ENCODE measurements at regions not wholly inside any gene's neighbourhood (a gene's known extent, or its start where the extent isn't known, plus 50 kb on each side); places are given as distances from the start of the nearest gene placed in this dataset.
"Not testable (repeated sequence)": the region's sequence is repeated elsewhere in the genome, so short reads cannot be mapped to it uniquely, and the experiment has no call there.

DNA sequence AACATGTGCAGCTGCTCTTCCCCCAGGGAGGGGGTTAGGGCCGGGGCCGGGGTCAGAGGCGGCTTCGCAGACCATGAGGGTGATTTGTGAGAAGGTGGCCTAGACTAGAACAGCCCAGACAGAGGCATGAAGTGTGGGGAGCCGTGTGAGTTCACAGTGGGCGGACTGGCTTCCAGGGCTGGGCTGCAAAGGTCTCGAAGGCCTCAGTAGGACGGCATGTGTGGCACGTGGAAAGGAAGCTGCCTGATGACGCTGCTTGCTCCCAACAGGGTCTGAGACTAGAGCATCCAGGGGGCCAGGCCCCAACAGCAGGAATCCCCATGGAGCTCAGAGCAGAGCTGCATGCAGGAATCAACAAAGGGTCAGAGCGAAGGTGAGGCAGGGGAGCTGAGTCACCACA is 111.5 kb upstream of the ZNF469 start:
- DNase-seq = not testable (repeated sequence)

DNA sequence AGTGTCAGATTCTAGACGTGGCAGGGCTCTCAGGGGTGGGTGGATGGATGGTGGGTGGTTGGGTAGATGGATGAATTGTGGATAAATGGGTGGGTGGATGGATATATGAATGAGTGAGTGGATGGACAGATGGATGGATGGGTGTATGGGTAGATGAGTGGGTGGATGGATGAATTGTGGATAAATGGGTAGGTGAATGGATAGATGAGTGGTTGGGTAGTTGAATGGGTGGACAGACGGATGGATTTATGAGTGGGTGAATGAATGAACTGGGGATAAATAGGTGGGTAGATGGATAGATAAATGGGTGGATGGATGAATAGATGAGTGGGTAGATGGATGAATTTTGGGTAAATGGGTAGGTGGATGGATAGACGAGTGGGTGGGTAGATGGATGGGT is 111.0 kb upstream of the ZNF469 start:
- DNase-seq = not testable (repeated sequence)

DNA sequence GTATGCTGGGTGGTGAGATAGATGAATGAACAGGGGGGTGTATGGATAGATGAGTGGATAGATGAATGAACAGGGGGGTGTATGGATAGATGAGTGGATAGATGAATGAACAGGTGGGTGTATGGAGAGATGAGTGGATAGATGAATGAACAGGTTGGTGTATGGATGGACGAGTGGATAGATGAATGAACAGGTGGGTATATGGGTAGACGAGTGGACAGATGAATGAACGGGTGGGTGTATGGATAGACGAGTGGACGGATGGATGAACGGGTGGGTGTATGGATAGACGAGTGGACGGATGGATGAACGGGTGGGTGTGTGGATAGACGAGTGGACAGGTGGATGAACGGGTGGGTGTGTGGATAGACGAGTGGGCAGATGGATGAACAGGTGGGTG is 110.3 kb upstream of the ZNF469 start:
- not testable (repeated sequence) for DNase-seq

DNA sequence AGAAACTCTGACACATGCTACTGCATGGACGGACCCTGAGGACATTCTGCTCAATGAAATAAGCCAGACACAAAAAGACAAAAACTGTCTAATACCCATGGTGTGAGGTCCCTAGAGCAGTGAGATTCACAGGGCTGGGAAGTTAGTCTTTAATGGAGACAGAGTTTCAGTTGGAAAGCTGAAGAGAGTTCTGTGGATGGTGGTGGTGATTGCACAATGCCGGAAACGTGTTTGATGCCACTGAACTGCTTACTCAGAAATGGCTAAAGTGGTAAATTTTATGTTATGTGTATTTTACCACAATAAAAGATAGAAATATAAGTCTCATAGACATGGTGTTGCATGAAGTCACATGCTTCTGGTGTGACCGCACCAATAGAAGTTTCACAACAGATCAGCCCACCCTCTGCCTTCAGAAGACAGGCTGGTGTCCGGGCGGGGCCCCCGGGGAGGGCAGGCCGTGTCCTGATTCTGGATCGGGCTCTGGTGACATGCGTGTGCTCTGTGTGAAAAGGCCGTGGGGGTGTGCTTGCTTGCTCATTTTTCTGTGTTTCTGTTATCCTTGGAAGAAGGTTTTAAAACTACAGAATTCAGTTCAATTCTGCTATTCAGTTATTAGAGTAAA is 108.5 kb upstream of the ZNF469 start:
- DNase-seq = not testable (repeated sequence)

DNA sequence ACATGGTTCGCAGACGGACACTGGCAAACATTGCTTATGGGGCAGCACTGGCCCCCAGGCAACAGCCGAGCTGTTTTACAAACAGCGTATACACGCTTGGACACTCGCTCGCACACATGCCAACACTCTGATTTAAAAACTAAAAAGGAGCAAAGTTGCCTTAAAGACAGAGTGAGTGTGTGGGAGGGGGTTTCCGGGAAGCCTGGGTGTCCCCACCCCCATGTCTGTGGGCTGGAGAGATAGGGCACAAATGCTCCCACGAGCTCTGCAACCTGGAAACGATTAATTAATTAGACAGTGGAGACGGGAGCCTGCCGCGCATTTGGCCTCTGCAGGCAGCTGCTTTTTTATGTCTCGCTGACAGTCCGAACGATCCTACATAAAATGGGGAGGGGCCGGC is 107.9 kb upstream of the ZNF469 start:
- DNase-seq = no peak

DNA sequence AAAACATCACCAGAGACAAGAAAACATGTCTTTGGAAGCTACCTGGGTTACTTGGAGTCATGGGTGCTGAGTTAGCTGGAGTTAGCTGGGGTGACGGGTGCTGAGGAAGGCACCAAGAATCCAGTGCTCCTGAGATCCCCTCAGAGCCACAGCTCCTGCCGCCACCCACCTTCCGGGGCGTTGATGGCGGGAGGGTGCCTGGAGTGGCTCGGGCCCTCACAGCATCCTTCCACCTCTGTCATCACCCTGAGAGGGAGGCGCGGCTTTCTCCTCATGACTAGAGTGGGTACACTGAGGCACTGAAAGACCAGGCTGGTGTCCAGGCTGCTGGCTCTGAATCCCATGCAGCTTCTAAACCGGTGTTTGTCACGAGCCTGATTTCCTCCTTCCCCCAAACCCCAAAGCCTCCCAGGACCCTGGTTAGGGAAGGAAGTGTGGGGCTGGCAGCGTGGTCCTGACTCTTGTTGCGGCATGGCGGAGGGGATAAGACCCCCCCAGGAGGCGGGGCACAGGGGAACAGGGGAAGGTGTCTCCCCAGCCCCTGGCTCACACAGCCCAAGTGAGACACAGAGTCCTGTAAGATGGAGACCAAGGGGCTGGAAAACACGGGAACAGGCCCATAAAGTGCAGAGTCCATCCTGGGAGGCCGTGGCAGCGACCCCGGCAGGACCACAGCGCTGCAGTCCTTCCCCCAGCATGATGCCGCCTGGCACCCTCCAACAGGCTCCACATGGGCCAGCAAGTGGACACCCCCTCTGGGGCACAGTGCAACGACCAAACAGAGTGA is 107.2 kb upstream of the ZNF469 start:
- DNase-seq = not testable (repeated sequence)

DNA sequence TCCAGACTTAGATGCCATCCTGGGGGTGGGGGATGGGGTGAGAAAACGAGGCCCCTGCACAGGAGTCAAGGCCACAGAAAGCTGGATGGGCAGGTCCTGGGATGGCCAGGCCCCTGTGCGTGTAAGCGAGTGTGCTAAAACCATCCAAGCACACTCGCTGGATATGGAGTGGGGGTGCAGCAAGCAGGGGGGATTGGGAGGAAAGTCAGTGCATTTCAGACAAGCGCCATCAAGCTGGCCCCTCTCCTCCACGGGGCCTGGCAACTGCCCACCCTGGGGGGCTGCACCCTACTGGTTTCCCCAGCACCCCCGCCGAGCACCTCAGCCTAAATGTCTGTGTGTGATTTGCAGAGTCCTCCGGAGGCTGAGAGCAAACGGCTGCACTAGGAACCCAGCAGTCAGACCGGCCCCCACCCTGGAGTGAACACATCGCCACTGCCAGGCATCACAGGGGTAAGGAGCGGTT is 106.6 kb upstream of the ZNF469 start:
- DNase-seq = not testable (repeated sequence)

DNA sequence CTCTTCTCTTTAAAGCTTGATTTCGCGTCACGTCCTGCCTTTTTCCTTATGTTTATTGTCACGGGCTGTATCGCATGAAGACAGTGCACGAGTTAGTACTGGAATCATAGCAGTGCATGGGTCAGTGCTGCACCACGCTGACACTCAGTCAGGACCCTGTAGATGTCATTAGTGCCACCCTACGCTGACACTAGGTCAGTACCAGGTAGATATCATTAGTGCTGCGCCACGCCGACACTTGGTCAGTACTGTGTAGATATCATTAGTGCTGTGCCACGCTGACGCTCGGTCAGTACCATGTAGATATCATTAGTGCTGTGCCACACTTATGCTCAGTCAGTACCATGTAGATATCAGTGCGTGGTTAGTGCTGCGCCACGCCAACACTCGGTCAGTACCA is 106.2 kb upstream of the ZNF469 start:
- DNase-seq = no peak

DNA sequence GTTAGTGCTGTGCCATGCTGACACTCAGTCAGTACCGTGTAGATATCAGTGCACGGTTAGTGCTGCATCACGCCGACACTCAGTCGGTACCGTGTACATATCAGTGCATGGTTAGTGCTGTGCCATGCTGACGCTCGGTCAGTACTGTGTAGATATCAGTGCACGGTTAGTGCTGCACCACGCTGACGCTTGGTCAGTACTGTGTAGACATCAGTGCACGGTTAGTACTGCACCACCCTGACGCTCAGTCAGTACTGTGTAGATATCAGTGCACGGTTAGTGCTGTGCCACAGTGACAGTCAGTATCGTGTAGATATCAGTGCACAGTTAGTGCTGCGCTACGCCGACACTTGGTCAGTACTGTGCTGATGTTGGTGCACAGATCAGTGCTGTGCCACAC is 102.8 kb upstream of the ZNF469 start:
- DNase-seq = no peak

DNA sequence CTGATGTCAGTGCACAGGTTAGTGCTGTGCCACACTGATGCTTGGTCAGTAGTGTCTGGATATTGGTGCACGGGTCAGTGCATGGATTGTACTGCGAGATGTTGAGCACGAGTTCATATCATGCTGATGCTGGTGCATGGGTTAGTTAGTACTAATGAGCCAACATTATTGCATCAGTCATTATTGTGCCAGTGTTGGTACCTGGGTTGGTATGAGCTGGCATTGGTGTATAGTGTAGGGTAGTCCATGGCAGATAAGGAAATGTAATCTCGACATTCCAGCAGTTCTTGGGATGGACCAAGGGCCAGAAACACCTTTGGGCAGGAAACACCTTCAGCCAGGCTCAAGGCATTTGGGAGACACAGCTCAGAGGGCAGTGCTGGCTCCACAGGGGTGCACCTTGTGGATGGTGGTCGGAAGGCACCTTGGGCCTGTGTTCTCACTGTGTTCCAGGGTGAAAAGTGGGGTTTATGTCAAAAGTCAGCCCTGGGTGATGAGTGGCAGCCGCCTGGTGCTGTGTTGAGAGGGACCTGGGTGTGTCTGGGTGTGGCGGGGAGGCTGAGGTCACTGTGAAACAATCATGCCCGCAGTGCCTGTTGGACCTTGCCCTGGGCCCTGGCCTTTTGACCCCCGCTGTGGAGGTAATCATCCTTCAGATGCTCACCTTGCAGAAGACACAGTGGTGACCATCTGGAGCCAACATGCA is 100.7 kb upstream of the ZNF469 start:
- DNase-seq = no peak

DNA sequence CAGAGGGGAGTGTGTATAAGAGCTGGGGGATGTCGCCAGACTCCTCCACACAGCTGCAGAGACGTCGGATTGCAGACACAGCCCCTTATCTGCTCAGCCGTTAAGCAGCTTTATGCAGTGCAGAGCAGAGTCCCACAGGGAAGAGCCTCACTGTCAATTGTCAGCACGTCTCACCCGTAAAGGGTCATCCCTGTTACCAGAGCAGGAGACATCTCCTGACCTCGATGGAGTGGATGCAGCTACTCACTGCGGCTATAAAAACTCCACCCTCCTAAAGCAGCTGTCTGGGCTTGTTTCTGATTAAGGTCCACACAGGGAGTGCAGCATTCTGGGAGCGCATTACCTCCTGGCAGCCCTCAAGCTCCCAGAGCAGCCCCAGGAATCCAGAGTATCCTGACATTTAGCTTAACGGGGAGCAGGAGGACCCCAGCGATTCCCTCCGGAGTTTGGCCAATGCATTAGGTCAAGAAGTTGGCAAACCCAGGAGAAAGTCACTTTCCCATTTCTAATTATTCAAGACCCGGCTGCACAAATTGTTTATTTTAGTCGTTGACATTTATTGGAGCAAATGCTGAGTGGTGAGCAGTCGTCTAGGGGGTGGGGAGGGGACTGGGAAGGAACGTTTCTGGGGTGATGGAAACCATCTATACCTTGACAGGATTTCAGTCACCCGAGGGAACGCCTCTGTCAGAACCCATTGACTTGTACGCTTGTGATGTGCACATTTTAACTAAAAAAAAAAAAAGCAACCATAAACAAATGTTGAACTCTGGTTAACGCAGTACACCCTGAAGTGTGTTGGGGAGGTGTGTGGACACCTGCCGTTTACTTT is 100.0 kb upstream of the ZNF469 start:
- DNase-seq = no peak

DNA sequence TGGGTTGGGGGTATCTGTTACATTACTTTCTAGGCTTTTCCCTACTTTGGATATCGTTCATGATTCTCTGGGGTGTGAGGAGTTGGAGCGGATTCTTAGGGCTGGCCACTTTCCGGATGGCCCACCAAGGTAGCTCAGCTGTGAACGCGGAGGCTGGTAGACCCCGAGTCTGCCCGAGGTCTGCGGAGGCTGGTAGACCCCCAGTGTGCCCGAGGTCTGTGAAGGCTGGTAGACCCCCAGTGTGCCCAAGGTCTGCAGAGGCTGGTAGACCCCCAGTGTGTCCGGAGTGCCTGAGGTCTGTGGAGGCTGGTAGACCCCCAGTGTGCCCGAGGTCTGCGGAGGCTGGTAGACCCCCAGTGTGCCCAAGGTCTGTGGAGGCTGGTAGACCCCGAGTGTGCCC is 99.2 kb upstream of the ZNF469 start:
- DNase-seq = no peak

DNA sequence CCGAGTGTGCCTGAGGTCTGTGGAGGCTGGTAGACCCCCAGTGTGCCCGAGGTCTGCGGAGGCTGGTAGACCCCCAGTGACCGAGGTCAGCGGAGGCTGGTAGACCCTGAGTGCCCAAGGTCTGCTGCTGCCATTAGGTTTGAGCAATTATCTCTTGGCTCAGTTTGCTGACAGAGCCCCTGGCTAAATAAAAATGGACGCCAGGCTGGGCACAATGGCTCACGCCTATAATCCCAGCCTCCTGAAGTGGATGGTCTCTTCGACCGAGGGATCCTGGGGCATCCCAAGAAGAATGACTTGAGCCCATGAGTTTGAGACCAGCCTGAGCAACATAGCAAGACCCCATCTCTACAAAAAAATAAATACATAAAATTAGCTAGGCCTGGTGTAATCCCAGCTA is 98.7 kb upstream of the ZNF469 start:
- DNase-seq = no peak

DNA sequence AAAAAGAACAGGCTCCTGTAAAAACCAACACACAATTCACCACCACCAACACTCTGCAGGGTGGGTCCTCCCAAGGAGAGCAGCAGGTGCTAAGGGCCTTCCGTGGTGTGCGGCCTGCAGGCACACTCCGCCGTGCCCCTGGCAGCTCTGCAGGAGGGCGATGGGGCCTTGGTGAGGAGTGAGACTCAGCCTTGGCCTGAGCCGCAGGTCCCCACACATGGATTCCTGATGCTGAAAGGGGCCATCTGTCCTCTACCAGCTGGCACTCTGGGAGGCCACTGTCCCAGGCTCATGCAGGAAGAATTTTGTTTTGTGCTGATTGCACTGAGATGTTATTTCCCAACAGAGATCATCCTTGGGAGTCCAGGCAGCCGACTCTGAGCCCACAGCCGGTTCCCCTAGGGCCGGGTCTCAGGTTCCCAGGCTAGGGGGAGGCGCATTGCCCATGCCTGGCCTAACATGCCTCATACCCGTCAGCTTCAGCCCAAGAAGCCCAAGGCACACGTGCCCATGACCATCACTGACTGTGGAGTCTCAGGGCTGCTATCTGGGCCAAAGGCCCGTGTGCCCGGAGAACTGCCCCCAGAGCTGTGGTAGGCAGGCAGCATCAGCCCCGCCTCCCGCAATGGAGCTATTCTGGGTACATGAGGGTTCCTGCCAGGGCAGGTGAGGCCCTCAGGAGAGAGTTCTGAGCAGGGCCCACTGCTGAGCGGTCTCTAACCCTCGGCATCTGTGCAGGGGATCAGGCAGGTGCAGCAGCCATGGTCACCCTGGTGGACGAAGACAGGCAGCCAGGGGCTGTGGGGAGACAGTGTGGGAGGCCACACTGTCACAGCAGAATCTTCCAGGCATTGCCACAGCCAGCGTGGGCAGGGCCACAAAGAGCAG is 97.9 kb upstream of the ZNF469 start:
- no peak for DNase-seq

DNA sequence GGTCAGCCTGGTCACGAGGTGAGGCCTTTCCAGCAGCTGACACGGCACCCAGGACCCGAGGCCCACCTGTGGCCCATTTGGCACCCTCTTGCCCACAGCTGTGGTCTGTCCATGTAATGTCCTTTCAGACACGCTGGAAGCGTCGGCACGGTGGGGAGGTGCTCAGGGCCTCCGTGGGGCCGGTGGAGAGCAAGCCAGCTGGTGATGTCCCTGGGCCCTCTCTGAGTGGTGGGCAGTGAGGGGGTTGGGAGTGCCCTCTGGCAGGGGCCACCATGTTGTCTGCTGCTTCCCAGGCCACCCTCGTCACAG is 97.3 kb upstream of the ZNF469 start:
- DNase-seq = no peak

DNA sequence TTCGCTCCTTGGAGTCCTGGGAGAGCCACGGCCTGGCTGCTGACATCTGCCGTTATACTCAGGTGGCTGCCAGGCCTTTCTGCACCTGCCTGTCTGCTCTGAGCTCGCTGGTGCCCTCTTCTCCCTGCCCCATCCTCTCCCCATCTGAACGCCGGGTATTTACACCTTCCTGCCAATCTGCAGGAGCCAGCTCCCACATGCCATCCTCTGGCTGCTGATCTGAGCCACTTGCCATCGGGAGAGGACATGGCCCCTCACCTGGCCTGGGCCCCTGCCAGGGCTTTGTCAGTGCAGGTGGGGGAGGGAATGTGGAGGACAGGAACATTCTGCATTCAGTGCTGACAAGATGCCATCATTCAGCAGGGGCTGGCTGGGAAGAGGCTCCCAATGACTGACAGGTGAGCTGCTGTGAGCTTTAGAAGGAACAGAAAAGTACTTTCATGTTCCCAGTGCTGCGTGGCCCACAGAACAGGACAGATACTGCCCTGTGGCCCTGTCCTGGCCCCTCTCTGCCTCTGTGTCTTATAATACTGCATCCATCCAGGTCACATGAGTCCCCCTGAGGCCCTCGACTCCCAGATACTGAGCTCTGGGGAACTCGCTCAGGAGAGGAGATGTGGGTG is 96.3 kb upstream of the ZNF469 start:
- DNase-seq = no peak

DNA sequence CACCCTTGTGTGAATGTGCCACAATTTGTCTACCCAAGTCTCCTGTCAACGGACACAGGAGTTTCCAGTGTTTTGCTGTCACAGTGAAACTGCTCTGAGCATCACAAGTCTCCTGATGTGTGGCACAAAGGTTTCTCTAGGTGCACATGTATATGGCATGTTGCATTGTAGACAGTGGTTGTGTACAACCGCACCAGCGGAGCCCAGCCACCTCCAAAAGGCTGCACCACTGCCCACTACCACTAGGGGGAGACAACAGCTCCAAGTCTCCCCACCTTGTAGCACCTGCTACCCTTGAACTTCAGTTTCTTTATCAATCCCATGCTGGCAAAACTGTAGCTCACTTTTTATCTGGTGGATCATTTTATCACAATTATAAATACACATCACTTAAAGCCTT is 95.5 kb upstream of the ZNF469 start:
- no peak for DNase-seq

DNA sequence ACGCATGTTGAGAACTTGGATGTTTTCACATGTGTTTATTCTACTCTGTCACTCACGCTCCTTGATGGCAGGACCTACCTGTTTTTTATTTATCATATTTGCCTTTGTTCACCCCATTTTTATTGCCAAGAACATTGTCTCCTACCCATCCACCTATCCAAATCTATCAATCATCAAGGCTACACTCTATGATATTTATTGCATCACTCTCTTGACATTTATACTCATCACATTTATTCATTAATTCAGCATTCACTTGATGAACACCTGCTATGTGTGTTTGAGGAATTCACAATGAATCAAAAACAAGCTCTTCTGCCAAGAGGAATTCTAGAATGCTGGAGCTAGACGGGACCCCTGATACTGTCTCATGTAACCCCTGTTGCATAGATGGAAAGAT is 94.5 kb upstream of the ZNF469 start:
- DNase-seq = no peak

DNA sequence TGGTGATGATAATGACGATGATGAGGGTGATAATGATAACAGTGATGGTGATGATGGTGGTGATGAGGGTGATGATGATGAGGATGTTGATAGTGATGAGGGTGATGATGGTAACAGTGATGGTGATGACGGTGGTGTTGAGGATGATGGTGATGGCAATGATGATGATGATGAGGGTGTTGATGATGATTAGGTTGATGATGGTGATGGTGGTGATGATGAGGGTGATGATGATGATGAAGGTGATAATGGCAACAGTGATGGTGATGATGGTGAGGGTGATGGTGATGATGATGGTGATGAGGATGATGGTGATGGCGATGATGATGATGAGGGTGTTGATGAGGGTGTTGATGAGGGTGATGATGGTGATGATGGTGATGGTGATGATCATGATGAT is 93.8 kb upstream of the ZNF469 start:
- no peak for DNase-seq

DNA sequence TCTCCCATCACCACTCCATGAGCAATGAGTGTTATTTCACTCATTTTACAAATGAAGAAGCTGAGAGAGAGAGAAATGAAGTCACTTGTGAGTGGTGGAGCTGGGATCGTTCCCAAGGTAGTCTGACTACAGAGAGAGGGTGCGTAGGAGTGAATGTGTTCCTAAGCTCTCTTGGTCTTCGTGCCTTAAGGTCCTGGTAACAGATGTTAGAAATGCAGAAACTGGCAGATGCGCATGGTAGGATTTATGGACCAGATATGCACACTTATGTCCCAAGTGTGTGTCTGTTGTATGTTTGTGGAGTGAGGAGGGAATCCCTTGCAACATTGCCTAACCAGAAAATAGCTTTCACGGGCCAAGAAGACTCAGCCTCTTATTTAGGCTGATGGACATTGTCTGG is 93.2 kb upstream of the ZNF469 start:
- no peak for DNase-seq

DNA sequence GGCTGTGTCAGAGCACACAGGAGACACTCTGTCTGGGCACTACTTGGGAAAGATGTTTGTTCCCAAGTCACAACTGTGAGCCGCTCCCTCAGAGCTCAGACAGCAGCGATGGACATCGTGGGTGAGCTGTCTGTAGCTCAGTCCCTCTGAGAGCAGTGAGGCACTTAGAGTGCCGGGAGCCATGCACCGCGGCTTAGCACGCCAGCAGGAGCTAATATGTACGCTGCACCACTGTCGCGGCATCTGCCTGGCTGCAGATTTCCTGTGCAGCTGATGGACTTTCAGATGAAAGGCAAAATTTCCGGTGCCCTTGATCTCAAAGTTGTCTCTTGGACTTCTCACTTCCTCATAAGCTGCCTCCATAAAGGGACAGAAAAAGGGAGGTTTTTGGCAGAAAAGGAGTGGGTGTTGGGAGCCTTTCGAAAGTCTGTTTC is 92.8 kb upstream of the ZNF469 start:
- no peak for DNase-seq

All from CD4-positive, alpha-beta T cell treated with Interleukin-17A for 4 hours (primary cell).